T-helper 17 cell (primary cell): ENCODE measurements at regions not wholly inside any gene's neighbourhood (a gene's known extent, or its start where the extent isn't known, plus 50 kb on each side); places are given as distances from the start of the nearest gene placed in this dataset.
A peak's percentile ranks its signal among the peaks of the same experiment; 100 is the strongest.
"Not testable (repeated sequence)": the region's sequence is repeated elsewhere in the genome, so short reads cannot be mapped to it uniquely, and the experiment has no call there.

Experiments used
- ATAC-seq: fragments of 150-1000 bp; cut with Tn5 transposase; 2 replicates; pipeline ENCODE4 v1.10.0; 2021; ENCODE audit warnings: mild to moderate bottlenecking, moderate library complexity
- DNase-seq, 3 donors: peaks; one replicate each; pipeline versions ENCODE4 v3.0.0 to v3.0.0-alpha.2; 2020 to 2021
- H3K9me3 ChIP-seq: one replicate; pipeline ENCODE4 v1.7.0; 2013; ENCODE audit warnings: low read length, mild to moderate bottlenecking; ENCODE audit not compliant: control insufficient read depth, poor library complexity, severe bottlenecking
- H3K27ac Mint-ChIP-seq: one replicate; pipeline ENCODE4 v1.8.0; 2022; ENCODE audit warnings: mild to moderate bottlenecking, moderate library complexity, mixed read lengths
- H3K27me3 Mint-ChIP-seq: one replicate; pipeline ENCODE4 v1.8.0; 2022; ENCODE audit warnings: mixed read lengths
- H3K36me3 Mint-ChIP-seq: one replicate; pipeline ENCODE4 v1.8.0; 2022; ENCODE audit warnings: low read depth, mixed read lengths
- H3K4me1 Mint-ChIP-seq: one replicate; pipeline ENCODE4 v1.8.0; 2022; ENCODE audit warnings: mild to moderate bottlenecking, mixed read lengths
- H3K4me3 Mint-ChIP-seq: one replicate; pipeline ENCODE4 v1.8.0; 2022; ENCODE audit warnings: mild to moderate bottlenecking, moderate library complexity, mixed read lengths

DNA sequence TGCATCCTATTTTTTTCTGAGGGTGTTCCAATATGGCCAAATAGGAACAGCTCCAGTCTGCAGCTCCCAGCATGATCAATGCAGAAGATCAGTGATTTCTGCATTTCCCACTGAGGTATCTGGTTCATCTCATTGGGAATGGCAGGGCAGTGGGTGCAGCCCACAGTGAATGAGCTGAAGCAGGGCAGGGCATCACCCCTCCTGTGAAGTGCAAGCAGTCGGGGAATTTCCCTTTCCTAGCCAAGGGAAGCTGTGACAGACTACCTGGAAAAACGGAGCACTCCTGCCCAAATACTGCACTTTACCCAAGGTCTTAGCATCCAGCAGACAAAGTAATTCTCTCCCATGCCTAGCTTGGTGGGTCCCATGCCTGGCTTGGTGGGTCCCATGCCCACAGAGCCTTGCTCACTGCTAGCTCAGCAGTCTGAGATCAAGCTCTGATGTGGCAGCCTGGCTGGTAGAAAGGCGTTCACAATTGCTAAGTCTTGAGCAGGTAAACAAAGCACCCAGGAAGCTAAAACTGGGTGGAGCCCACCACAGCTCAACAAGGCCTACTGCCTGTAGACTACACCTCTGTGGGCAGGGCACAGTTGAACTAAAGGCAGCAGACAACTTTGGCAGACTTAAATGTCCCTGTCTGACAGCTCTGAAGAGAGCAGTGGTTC, 352.0 kb downstream of the CDY1B start:
- DNase-seq, H3K9me3 ChIP-seq, H3K27me3 Mint-ChIP-seq, H3K36me3 Mint-ChIP-seq, H3K4me1 Mint-ChIP-seq, H3K4me3 Mint-ChIP-seq, H3K27ac Mint-ChIP-seq: not testable (repeated sequence)
- peak; percentile 86 for ATAC-seq

- H3K27me3 Mint-ChIP-seq, H3K9me3 ChIP-seq, H3K4me1 Mint-ChIP-seq, H3K27ac Mint-ChIP-seq, H3K4me3 Mint-ChIP-seq, DNase-seq, H3K36me3 Mint-ChIP-seq, ATAC-seq: not testable (repeated sequence)
Observed at GRCh38 chrY:23681960-23682359, 365.9 kb downstream of the CDY1B start.

DNA sequence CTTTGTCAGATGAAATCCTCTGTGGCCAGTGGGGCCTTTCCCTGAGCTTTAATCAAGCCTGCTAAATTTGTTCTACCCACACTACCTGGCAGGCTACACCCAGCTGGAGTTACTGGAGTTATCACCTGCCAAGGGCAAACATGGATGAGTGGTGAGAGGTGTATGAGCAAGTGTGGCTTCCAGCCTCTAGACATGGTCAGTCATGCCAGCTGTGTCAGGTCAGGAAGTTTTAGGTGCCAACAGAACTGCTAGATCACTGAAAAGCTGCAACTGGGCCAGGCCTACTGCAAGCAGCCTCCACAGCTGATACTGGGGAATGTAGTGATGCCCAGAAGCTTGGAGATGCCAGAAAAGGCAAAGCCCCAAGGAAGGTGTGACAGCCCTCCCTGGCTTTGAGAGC, 378.0 kb downstream of the CDY1B start:
- not testable (repeated sequence) for ATAC-seq, H3K4me3 Mint-ChIP-seq, H3K27ac Mint-ChIP-seq, H3K27me3 Mint-ChIP-seq, DNase-seq, H3K4me1 Mint-ChIP-seq, H3K36me3 Mint-ChIP-seq, H3K9me3 ChIP-seq

DNA sequence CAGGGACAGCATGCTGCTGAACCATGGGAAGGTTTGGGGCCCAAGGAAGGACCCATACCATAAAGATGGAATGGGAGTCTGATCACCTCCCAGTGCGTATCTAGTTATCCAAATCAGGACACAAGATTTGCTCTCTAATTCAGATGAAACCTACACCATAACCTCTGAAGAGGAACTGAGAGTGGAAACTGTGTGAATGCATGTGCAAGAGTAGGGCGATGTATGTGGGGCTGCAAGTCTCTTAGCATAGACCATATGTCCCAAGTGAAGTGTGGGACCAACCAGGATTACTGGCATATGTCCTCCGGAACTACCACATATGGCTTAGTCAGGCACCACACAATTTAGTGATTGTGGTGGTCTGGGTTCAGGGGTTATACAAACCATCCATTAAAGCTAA, 403.0 kb downstream of the DAZ2 start:
- not testable (repeated sequence) for H3K27ac Mint-ChIP-seq, H3K36me3 Mint-ChIP-seq, H3K27me3 Mint-ChIP-seq, H3K4me1 Mint-ChIP-seq, DNase-seq, H3K9me3 ChIP-seq, H3K4me3 Mint-ChIP-seq, ATAC-seq

- not testable (repeated sequence) for H3K4me1 Mint-ChIP-seq, H3K27ac Mint-ChIP-seq, H3K27me3 Mint-ChIP-seq, H3K4me3 Mint-ChIP-seq, DNase-seq, H3K9me3 ChIP-seq, ATAC-seq, H3K36me3 Mint-ChIP-seq
Observed at GRCh38 chrY:23610449-23610848, 391.1 kb downstream of the DAZ2 start.

DNA sequence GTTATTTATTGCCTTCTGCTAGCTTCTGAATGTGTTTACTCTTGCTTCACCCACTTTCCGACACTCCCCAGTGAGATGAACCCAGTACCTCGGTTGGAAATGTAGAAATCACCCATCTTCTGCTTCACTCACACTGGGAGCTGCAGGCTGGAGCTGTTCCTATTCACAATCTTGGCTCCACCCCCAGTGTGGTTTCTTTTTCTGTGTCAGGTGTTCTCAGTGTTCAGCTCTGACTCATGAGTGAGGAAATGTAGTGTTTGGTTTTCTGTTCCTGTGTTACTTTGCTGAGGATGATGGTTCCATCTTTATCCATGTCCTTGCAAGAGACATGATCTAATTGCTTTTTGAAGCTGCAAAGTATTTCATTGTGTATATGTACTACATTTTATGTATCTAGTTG, 377.2 kb downstream of the DAZ2 start:
- H3K27ac Mint-ChIP-seq, H3K36me3 Mint-ChIP-seq, H3K4me1 Mint-ChIP-seq, DNase-seq, H3K27me3 Mint-ChIP-seq, H3K9me3 ChIP-seq, H3K4me3 Mint-ChIP-seq: not testable (repeated sequence)
- peak; percentile 88 for ATAC-seq

- not testable (repeated sequence) for H3K27ac Mint-ChIP-seq, H3K36me3 Mint-ChIP-seq, ATAC-seq
Observed at GRCh38 chrY:23590243-23590642, 370.9 kb downstream of the DAZ2 start.

DNA sequence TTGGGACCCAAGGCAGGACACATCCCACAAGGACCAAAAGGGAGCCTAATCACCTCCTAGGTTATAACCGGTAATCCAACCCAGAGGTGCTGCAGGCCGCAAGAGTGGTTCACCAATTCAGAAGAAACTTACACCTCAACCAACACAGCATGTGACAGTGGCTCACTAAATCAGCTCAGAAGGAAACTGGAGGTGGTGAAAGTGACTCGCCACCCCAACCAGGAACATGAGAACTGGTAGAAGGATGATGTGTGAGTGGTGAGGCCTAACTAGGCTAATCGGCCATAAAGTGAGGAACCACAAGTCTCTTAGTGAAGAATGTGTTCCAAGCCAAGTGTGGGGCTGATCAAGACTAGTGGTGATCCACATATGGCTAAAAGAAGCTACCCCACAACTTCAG, 369.1 kb downstream of the DAZ2 start:
- ATAC-seq, H3K9me3 ChIP-seq, H3K4me3 Mint-ChIP-seq, H3K4me1 Mint-ChIP-seq, H3K36me3 Mint-ChIP-seq, DNase-seq, H3K27me3 Mint-ChIP-seq, H3K27ac Mint-ChIP-seq: not testable (repeated sequence)

More at GRCh38 chrY:23590243-23590642, 370.9 kb downstream of the DAZ2 start:
- H3K9me3 ChIP-seq, H3K27me3 Mint-ChIP-seq, H3K4me3 Mint-ChIP-seq, H3K4me1 Mint-ChIP-seq, DNase-seq: not testable (repeated sequence)
